Mesodermal cell (in vitro differentiated cells): ENCODE measurements at regions not wholly inside any gene's neighbourhood (a gene's known extent, or its start where the extent isn't known, plus 50 kb on each side); places are given as distances from the start of the nearest gene placed in this dataset.

Experiments
- H3K27ac ChIP-seq: 2 replicates; pipeline ENCODE4 v1.7.0; 2013; ENCODE audit warnings: mild to moderate bottlenecking, low read depth, low read length, moderate library complexity; ENCODE audit not compliant: severe bottlenecking
- H3K36me3 ChIP-seq: 2 replicates; pipeline ENCODE4 v1.7.1; 2013; ENCODE audit warnings: mild to moderate bottlenecking, low read length, moderate library complexity; ENCODE audit not compliant: control insufficient read depth, insufficient read depth
- H3K4me1 ChIP-seq: one replicate; pipeline ENCODE4 v1.7.1; 2013; ENCODE audit warnings: mild to moderate bottlenecking, low read length; ENCODE audit not compliant: insufficient read depth, control insufficient read depth, poor library complexity, severe bottlenecking
- H3K4me3 ChIP-seq: 2 replicates; pipeline ENCODE4 v1.7.0; 2013; ENCODE audit warnings: low read length, control low read depth, mild to moderate bottlenecking; ENCODE audit not compliant: insufficient read depth, poor library complexity, severe bottlenecking; ENCODE audit errors: extremely low read depth
- H3K9me3 ChIP-seq: 2 replicates; pipeline ENCODE4 v1.7.1; 2013; ENCODE audit warnings: mild to moderate bottlenecking, low read length, moderate library complexity; ENCODE audit not compliant: control insufficient read depth
- WGBS, 2 experiments: methylation state at CpG; one replicate each; pipeline ENCODE4 v1.1.5; 2013; ENCODE audit warnings: missing lambda C conversion rate in 2 of 2; ENCODE audit not compliant: insufficient coverage in 2 of 2; 5-methylcytosine and 5-hydroxymethylcytosine counted together

- Histone ChIP-seq H3K36me3 (no peaks in the 10 kb centered on the region), H3K9me3 (no peaks in the 10 kb centered on the region), H3K27ac (no peak overlapping the region), H3K4me1 (no peaks in the 10 kb centered on the region), H3K4me3 (no peak overlapping the region)
- 100% methylated on average over 1 of the region's 1 CpG for WGBS, 2 experiments
These were observed 132.2 kb upstream of the HMHB1 start for GRCh38 chr5:143679777-143680176.

- H3K27ac ChIP-seq = no peak overlapping the region
- H3K4me1 ChIP-seq = no peaks in the 10 kb centered on the region
- no peaks in the 10 kb centered on the region for H3K36me3 ChIP-seq
- no CpG with 5 or more reads among the region's 1 CpG for WGBS, 2 experiments
- H3K9me3 ChIP-seq = no peaks in the 10 kb centered on the region
- no peak overlapping the region for H3K4me3 ChIP-seq
These were observed 133.6 kb upstream of the HMHB1 start for GRCh38 chr5:143678148-143678905.

GRCh38 chr5:143677403-143677802 lies 134.6 kb upstream of the HMHB1 start:
- Histone ChIP-seq H3K9me3 (no peaks in the 10 kb centered on the region), H3K27ac (no peak overlapping the region), H3K4me3 (no peak overlapping the region), H3K4me1 (no peaks in the 10 kb centered on the region), H3K36me3 (no peaks in the 10 kb centered on the region)
- 100% methylated on average over 3 of the region's 6 CpGs; no CpG with 5 or more reads in 1 of the 2 experiments for WGBS, 2 experiments

GRCh38 chr5:143676802-143677201 lies 135.2 kb upstream of the HMHB1 start:
- Histone ChIP-seq H3K4me3 (no peak overlapping the region), H3K27ac (no peak overlapping the region), H3K4me1 (no peaks in the 10 kb centered on the region), H3K36me3 (no peaks in the 10 kb centered on the region), H3K9me3 (no peaks in the 10 kb centered on the region)
- WGBS, 2 experiments = 100% methylated on average over 1 of the region's 1 CpG; no CpG with 5 or more reads in 1 of the 2 experiments

GRCh38 chr5:143674469-143674786 lies 137.5 kb upstream of the HMHB1 start:
- H3K9me3 ChIP-seq = no peaks in the 10 kb centered on the region
- 100% methylated on average over 1 of the region's 2 CpGs; no CpG with 5 or more reads in 1 of the 2 experiments for WGBS, 2 experiments
- H3K27ac ChIP-seq = no peak overlapping the region
- H3K4me3 ChIP-seq = no peak overlapping the region
- no peaks in the 10 kb centered on the region for H3K4me1 ChIP-seq
- H3K36me3 ChIP-seq = no peaks in the 10 kb centered on the region

GRCh38 chr5:143673676-143674468 lies 138.1 kb upstream of the HMHB1 start:
- no peaks in the 10 kb centered on the region for H3K4me1 ChIP-seq
- H3K9me3 ChIP-seq = no peaks in the 10 kb centered on the region
- H3K36me3 ChIP-seq = no peaks in the 10 kb centered on the region
- H3K4me3 ChIP-seq = no peak overlapping the region
- H3K27ac ChIP-seq = no peak overlapping the region
- WGBS, 2 experiments = no CpG with 5 or more reads among the region's 3 CpGs

GRCh38 chr5:143672806-143673205 lies 139.2 kb upstream of the HMHB1 start:
- Histone ChIP-seq H3K4me3 (no peak overlapping the region), H3K27ac (no peak overlapping the region), H3K9me3 (no peaks in the 10 kb centered on the region), H3K4me1 (no peaks in the 10 kb centered on the region), H3K36me3 (no peaks in the 10 kb centered on the region)

GRCh38 chr5:143671674-143672569 lies 140.0 kb upstream of the HMHB1 start:
- H3K36me3 ChIP-seq = no peaks in the 10 kb centered on the region
- WGBS, 2 experiments = 83 to 90% methylated on average over 1 to 3 of the region's 5 CpGs
- H3K9me3 ChIP-seq = no peaks in the 10 kb centered on the region
- no peaks in the 10 kb centered on the region for H3K4me1 ChIP-seq
- no peak overlapping the region for H3K4me3 ChIP-seq
- H3K27ac ChIP-seq = no peak overlapping the region

GRCh38 chr5:143671021-143671420 lies 140.9 kb upstream of the HMHB1 start:
- Histone ChIP-seq H3K27ac (no peak overlapping the region), H3K36me3 (no peaks in the 10 kb centered on the region), H3K4me3 (no peak overlapping the region), H3K9me3 (no peaks in the 10 kb centered on the region), H3K4me1 (no peaks in the 10 kb centered on the region)
- 92% methylated on average over 4 to 5 of the region's 5 CpGs for WGBS, 2 experiments

GRCh38 chr5:143665866-143666265 lies 146.1 kb upstream of the HMHB1 start:
- no peaks in the 10 kb centered on the region for H3K36me3 ChIP-seq
- 100% methylated on average over 1 of the region's 4 CpGs; no CpG with 5 or more reads in 1 of the 2 experiments for WGBS, 2 experiments
- H3K27ac ChIP-seq = no peak overlapping the region
- no peaks in the 10 kb centered on the region for H3K4me1 ChIP-seq
- no peaks in the 10 kb centered on the region for H3K9me3 ChIP-seq
- no peak overlapping the region for H3K4me3 ChIP-seq
